Epithelial cell of esophagus (primary cell): ENCODE measurements at regions not wholly inside any gene's neighbourhood (a gene's known extent, or its start where the extent isn't known, plus 50 kb on each side); places are given as distances from the start of the nearest gene placed in this dataset.

Experiments used
- DNase-seq: peaks from one replicate; pipeline ENCODE4 v3.0.0; 2010; ENCODE audit warnings: low read depth
- H3K4me3 ChIP-seq: 2 replicates; pipeline ENCODE4 v1.5.1; 2011; ENCODE audit warnings: mild to moderate bottlenecking, low read length, control low read depth
- CTCF ChIP-seq: IDR thresholded peaks from 2 replicates; pipeline ENCODE4 v1.5.1; 2011; ENCODE audit warnings: low read depth, mild to moderate bottlenecking, low read length, control low read depth, inconsistent platforms; ENCODE audit not compliant: insufficient read depth; ENCODE audit errors: missing control alignments

GRCh38 chr4:171130256-171130801, 682.9 kb upstream of the GALNTL6 start:
- DNase-seq = no peak
- TF ChIP-seq CTCF = no peak

GRCh38 chr4:171118091-171118490, 695.1 kb upstream of the GALNTL6 start:
- TF ChIP-seq CTCF = no peak
- no peak for DNase-seq

More at GRCh38 chr4:171130256-171130801, 682.9 kb upstream of the GALNTL6 start:
- no peak overlapping the region for H3K4me3 ChIP-seq

GRCh38 chr4:171117457-171117856, 695.7 kb upstream of the GALNTL6 start:
- H3K4me3 ChIP-seq = no peak overlapping the region
- no peak for TF ChIP-seq CTCF
- peak; percentile 80 for DNase-seq

More at GRCh38 chr4:171118091-171118490, 695.1 kb upstream of the GALNTL6 start:
- H3K4me3 ChIP-seq = no peak overlapping the region

GRCh38 chr4:171101845-171102244, 711.4 kb upstream of the GALNTL6 start:
- no peak for DNase-seq
- no peak overlapping the region for H3K4me3 ChIP-seq
- TF ChIP-seq CTCF = no peak

- TF ChIP-seq CTCF = no peak
- H3K4me3 ChIP-seq = no peak overlapping the region
- no peak for DNase-seq
Measured at GRCh38 chr4:171087089-171087488, 726.1 kb upstream of the GALNTL6 start.

- DNase-seq = no peak
- no peak for TF ChIP-seq CTCF
Measured at GRCh38 chr4:171067422-171067821, 745.8 kb upstream of the GALNTL6 start.

GRCh38 chr4:171049380-171049779, 763.8 kb upstream of the GALNTL6 start:
- TF ChIP-seq CTCF = no peak
- H3K4me3 ChIP-seq = no peak overlapping the region
- no peak for DNase-seq

More at GRCh38 chr4:171067422-171067821, 745.8 kb upstream of the GALNTL6 start:
- no peak overlapping the region for H3K4me3 ChIP-seq
